HG03066 (cell line): ENCODE measurements at regions not wholly inside any gene's neighbourhood (a gene's known extent, or its start where the extent isn't known, plus 50 kb on each side); places are given as distances from the start of the nearest gene placed in this dataset.

Experiments
- ATAC-seq: cut with Tn5 transposase; IDR thresholded peaks from one replicate; pipeline ENCODE4 v1.9.1; 2021; ENCODE audit warnings: low read depth; ENCODE audit not compliant: unreplicated experiment

- no peak for ATAC-seq
Measured at GRCh38 chr10:91127341-91128082, 93.0 kb upstream of the PCGF5 start.

DNA sequence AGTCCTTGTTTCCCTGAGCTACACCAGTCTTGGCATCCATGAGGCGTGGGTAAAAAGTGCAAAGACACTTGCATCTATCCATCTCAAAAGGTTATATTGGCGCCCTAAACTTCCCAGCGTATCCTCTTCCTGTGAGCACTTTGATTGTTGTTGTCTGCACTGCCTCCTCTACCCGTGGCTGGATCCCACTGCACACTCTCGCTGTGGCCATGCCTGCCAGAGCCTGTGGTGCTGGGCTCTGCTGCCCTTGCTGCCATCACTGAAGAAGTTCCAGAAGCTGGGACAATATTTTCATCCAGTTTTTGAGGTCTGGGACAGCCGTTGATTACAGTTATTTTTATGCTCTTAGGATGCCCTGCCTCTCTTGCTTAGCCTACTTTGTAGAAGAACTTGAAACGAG, 85.3 kb upstream of the PCGF5 start:
- no peak for ATAC-seq

DNA sequence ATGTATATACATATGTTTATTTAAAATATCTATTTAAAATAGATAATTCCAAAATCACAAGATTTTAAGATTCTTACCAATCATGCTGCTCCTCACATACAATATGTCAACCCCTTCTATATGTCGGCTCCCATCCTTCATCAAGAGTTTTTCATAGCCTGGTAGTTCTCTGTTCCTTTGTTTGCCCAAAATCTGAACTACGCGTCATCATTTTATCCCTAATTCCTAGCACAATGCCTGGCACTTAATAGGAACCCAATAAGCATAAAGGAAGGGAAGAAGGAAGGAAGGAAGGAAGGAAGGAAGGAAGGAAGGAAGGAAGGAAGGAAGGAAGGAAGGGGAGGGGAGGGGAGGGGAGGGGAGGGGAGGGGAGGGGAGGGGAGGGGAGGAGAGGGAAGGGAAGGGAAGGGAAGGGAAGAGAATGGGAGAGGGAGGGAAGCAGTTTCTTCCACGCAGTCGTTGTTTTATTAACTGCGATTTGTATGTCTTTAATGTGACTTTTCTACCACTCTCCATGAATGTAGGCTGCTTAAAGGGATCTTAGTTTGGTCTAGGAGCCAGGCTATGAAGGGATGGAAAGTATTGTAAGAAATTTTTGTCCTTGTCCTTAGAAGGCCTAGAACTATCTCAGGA, 83.3 kb upstream of the PCGF5 start:
- ATAC-seq = no peak

GRCh38 chr10:91137822-91138221, 82.6 kb upstream of the PCGF5 start:
- ATAC-seq = no peak

DNA sequence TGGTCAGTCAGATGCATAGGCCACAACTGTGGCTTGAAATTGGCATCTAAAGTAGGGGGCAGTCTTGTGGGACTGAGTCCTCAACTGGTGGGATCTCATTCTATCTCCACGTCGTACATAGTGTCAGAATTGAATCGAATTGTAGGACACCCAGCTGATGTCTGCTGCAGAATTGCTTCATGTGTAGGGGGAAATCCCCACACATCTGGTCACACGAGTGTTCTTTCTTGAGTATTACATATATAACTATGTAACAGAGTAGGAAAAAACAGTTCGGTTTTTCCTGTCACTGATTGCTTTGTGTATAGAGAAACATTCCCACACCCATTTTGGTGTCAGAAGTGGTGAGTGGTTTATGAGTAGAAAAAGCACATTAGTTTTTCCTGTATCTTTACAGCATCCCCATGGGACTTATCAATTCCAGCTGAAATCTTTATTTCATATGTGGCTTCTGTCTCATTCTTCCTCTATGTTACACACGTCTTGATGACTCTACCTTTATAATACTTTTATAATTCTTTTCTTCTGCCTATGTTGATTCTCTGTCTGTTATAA, 79.4 kb upstream of the PCGF5 start:
- no peak for ATAC-seq

DNA sequence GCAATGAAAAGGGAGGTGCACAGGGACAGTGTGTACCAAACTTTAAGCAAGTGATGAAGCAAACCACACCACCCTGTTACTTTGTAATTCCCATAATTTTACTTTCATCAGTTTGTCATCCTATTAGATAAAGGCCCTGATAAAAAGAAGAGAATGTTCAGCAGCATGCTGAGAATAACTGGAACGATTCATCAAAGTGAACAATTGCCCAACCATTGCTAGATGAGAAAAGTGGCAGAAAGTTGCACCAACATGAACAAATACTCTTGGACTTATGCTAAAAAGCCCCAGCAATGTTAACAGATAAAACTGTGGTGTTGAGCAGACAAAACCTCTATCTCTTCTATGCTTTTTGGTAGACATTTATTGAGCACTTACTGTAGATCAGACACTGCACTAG, 75.5 kb upstream of the PCGF5 start:
- no peak for ATAC-seq

GRCh38 chr10:91146146-91146545, 74.3 kb upstream of the PCGF5 start:
- no peak for ATAC-seq

GRCh38 chr10:91149550-91149949, 70.9 kb upstream of the PCGF5 start:
- ATAC-seq = no peak

GRCh38 chr10:91150631-91151030, 69.8 kb upstream of the PCGF5 start:
- no peak for ATAC-seq

GRCh38 chr10:91153508-91153907, 67.0 kb upstream of the PCGF5 start:
- ATAC-seq = no peak

GRCh38 chr10:91154842-91155241, 65.6 kb upstream of the PCGF5 start:
- ATAC-seq = no peak

GRCh38 chr10:91156196-91156595, 64.3 kb upstream of the PCGF5 start:
- ATAC-seq = no peak

GRCh38 chr10:91159254-91159783, 61.1 kb upstream of the PCGF5 start:
- no peak for ATAC-seq

DNA sequence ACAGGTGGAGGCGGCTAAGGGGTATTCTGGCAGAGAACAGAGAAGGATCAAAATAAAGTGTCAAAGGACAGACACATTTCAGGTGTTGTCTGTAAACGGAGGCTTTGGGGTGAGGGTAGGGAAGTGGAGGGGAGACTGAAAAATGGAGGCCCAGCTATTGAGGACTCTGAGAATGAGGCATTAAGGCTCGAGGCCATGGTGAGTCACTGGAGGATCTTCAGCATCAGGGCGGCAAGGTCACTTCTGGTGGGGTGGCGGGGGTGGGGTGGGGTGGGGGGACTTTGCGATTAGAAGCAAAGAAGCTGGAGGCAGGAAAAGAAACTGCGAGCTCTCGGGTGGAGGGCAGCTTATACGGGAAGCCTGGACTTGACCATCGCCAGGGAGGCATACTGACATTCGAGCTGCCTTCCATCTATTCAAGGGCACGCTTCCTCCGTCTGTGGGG, 58.4 kb upstream of the PCGF5 start:
- ATAC-seq = no peak

DNA sequence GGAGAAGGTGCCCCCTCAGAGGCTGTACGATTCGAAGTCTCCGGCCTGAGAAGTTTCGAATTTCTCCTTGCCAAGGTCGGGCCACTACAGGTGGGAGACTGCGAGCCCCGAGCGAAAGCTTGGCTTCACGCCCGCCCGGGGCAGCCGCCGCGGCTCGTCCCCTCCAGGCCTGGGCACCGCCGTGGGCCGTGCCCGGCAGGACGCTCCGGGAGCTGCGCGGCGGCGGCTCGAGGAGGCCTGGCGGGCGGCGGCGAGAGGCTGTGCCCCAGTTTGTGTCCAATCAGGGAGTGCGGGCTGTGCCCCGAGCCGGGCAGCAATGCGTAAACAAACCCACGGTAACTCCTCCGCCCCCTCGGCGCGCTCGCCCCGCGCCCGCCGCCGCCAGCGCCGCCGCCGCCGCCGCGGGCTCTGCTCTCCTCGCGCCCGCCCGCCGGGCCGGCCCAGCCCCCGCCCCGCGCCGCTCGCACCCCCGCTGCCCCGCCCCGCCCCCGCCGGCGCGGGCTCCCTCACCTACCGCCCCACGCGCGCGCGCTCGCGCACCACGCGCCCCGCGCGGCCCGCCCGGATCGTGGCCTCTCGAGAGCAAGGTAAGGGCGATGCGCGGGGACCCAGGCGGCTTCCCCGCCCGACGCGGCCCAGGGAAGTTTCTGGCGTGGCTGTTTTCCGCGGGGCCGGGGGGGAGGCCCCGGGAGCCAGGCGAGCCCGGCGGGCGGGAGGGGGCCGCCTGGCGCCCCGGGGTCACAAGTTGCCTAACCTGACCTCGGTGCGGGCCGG, 57.8 kb upstream of the PCGF5 start:
- peak; percentile 47 for ATAC-seq

GRCh38 chr10:91163269-91163868, 57.1 kb upstream of the PCGF5 start:
- peak; percentile 46 for ATAC-seq

GRCh38 chr10:91163869-91164474, 56.5 kb upstream of the PCGF5 start:
- peak; percentile 29 for ATAC-seq

DNA sequence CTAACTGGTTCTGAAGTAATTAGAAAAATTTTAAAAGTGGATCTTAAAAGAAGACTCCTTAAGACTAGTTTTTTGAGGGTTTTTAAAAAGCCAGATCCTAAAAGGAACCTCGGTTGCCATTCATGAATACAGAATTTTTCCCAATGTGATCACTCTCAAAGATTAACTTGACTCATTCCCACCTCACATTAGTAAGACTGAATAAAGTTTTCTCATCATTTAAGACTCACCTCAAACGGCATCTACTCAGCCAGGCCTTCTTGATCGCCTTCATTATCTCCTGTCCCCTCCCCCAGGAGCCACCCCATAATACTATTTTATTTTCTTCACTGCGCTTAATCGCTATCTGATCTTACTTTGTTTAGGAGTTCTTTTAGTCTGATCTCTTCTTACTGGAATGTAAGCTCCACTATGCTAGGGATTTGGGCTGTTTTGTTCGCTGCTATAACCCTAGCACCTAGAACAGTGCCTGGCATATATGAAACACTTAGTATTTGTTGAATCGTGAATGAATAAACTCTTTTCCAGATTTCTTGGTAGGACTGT, 55.9 kb upstream of the PCGF5 start:
- no peak for ATAC-seq

GRCh38 chr10:91167406-91167805, 53.1 kb upstream of the PCGF5 start:
- ATAC-seq = no peak

DNA sequence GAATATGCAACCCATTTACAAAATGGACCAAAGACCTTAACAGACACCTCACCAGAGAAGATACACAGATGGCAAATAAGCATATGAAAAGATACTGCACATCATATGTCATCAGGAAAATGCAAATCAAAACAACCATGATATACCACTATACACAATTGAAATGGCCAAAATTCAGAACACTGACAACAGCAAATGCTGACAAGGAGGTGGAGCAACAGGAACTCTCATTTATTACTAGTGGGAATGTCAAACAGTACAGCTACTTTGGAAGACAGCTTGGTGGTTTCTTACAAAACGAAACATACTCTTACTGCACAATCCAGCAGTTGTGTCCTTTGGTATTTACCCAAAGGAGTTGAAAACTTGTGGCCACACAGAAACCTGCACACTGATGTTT, 50.0 kb upstream of the PCGF5 start:
- ATAC-seq = no peak
